OCI-LY1 (cell line): ENCODE measurements at regions not wholly inside any gene's neighbourhood (a gene's known extent, or its start where the extent isn't known, plus 50 kb on each side); places are given as distances from the start of the nearest gene placed in this dataset.
"Not testable (repeated sequence)": the region's sequence is repeated elsewhere in the genome, so short reads cannot be mapped to it uniquely, and the experiment has no call there.

ENCODE experiments used
- EZH2 ChIP-seq: fragments of 200-600 bp; sonication (generic), shearing (Covaris generic); IDR thresholded peaks from 2 replicates; pipeline ENCODE4 v1.8.0; 2017; ENCODE audit warnings: borderline replicate concordance, mixed run types, mild to moderate bottlenecking, antibody characterized with exemption, low read length, moderate library complexity, mixed read lengths
- TF ChIP-seq, protein P1 (sequence below): fragments of 200-600 bp; sonication (generic), shearing (Covaris generic); IDR thresholded peaks from 2 replicates; pipeline ENCODE4 v1.5.1; 2017; ENCODE audit warnings: mild to moderate bottlenecking, antibody characterized with exemption, low read length, moderate library complexity, mixed read lengths

DNA sequence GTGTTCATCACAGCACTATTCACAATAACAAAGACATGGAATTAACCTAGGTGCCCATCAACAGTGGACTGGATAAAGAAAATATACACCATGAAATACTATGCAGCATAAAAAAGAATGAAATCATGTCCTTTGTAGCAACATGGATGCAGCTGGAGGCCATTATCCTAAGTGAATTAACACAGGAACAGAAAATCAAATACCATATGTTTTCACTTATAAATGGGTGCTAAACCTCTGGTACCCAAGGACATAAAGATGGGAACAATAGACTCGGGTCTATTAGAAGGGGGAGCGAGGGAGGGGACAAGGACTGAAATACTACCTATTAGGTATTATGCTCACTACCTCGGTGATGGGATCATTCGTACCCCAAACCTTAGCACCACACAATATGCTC, 66.4 kb upstream of the PTPN13 start:
- TF ChIP-seq, protein P1, sequence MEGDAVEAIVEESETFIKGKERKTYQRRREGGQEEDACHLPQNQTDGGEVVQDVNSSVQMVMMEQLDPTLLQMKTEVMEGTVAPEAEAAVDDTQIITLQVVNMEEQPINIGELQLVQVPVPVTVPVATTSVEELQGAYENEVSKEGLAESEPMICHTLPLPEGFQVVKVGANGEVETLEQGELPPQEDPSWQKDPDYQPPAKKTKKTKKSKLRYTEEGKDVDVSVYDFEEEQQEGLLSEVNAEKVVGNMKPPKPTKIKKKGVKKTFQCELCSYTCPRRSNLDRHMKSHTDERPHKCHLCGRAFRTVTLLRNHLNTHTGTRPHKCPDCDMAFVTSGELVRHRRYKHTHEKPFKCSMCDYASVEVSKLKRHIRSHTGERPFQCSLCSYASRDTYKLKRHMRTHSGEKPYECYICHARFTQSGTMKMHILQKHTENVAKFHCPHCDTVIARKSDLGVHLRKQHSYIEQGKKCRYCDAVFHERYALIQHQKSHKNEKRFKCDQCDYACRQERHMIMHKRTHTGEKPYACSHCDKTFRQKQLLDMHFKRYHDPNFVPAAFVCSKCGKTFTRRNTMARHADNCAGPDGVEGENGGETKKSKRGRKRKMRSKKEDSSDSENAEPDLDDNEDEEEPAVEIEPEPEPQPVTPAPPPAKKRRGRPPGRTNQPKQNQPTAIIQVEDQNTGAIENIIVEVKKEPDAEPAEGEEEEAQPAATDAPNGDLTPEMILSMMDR = not testable (repeated sequence)
- not testable (repeated sequence) for TF ChIP-seq EZH2
